GM12865 (cell line): ENCODE measurements at regions not wholly inside any gene's neighbourhood (a gene's known extent, or its start where the extent isn't known, plus 50 kb on each side); places are given as distances from the start of the nearest gene placed in this dataset.

Experiments
- DNase-seq: peaks from one replicate; pipeline ENCODE4 v3.0.0; 2010; ENCODE audit warnings: low read depth
- H3K4me3 ChIP-seq: 2 replicates; pipeline ENCODE4 v1.5.1; 2011; ENCODE audit warnings: mild to moderate bottlenecking, low read depth, low read length, control low read depth
- CTCF ChIP-seq: IDR thresholded peaks from 2 replicates; pipeline ENCODE4 v1.5.1; 2011; ENCODE audit warnings: low read length, control low read depth, low read depth, inconsistent platforms; ENCODE audit not compliant: insufficient read depth; ENCODE audit errors: missing control alignments

GRCh38 chr4:157803421-157803820, 369.4 kb downstream of the GASK1B start:
- no peak for DNase-seq
- no peak overlapping the region for H3K4me3 ChIP-seq
- no peak for TF ChIP-seq CTCF

GRCh38 chr4:157795495-157795894, 377.3 kb downstream of the GASK1B start:
- no peak for TF ChIP-seq CTCF

GRCh38 chr4:157792716-157793115, 380.1 kb downstream of the GASK1B start:
- TF ChIP-seq CTCF, result no peak
- no peak overlapping the region for H3K4me3 ChIP-seq
- DNase-seq, result no peak

More at GRCh38 chr4:157795495-157795894, 377.3 kb downstream of the GASK1B start:
- no peak for DNase-seq
- no peak overlapping the region for H3K4me3 ChIP-seq

- no peak overlapping the region for H3K4me3 ChIP-seq
- no peak for TF ChIP-seq CTCF
- DNase-seq, result no peak
Observed at GRCh38 chr4:157791236-157791635, 381.6 kb downstream of the GASK1B start.

- no peak for TF ChIP-seq CTCF
- H3K4me3 ChIP-seq, result no peak overlapping the region
- no peak for DNase-seq
Observed at GRCh38 chr4:157787618-157788017, 385.2 kb downstream of the GASK1B start.

- no peak for TF ChIP-seq CTCF
- H3K4me3 ChIP-seq, result no peak overlapping the region
- DNase-seq, result no peak
Observed at GRCh38 chr4:157781361-157781760, 391.5 kb downstream of the GASK1B start.

GRCh38 chr4:157779081-157779480, 393.7 kb downstream of the GASK1B start:
- no peak for TF ChIP-seq CTCF
- no peak for DNase-seq
- no peak overlapping the region for H3K4me3 ChIP-seq
